Kidney (tissue), 13 donors: ENCODE measurements at regions not wholly inside any gene's neighbourhood (a gene's known extent, or its start where the extent isn't known, plus 50 kb on each side); places are given as distances from the start of the nearest gene placed in this dataset.
A peak's percentile ranks its signal among the peaks of the same experiment; 100 is the strongest.

Experiments
- DNase-seq, 5 donors: peaks; one replicate each; pipeline ENCODE4 v3.0.0-alpha.2; 2013 to 2020
- FAIRE-seq: peaks from 2 replicates; lab custom pipeline; 2012; peaks lifted over from hg19 to GRCh38; lab: Jason Lieb, UNC
- H3K27ac ChIP-seq, 2 donors: one replicate each; pipeline ENCODE4 v1.7.0; 2013; ENCODE audit warnings: low read depth in 2 of 2, low read length in 2 of 2, inconsistent platforms in 1 of 2
- H3K27me3 ChIP-seq: one replicate; pipeline ENCODE4 v1.7.1; 2013; ENCODE audit warnings: low read length, inconsistent platforms; ENCODE audit not compliant: control insufficient read depth, insufficient read depth
- H3K36me3 ChIP-seq, 3 donors: one replicate each; pipeline versions ENCODE4 v1.7.0 to v1.7.1; 2013; ENCODE audit warnings: low read length in 3 of 3, control low read depth in 1 of 3, inconsistent platforms in 1 of 3; ENCODE audit not compliant: insufficient read depth in 3 of 3, control insufficient read depth in 2 of 3
- H3K4me1 ChIP-seq, 3 donors: one replicate each; pipeline versions ENCODE4 v1.7.0 to v1.7.1; 2013; ENCODE audit warnings: low read length in 3 of 3, inconsistent platforms in 1 of 3, low read depth in 1 of 3; ENCODE audit not compliant: control insufficient read depth in 2 of 3, insufficient read depth in 2 of 3
- H3K4me3 ChIP-seq, 3 donors: one replicate each; pipeline versions ENCODE4 v1.7.0 to v1.8.1; 2013; ENCODE audit warnings: low read length in 3 of 3, control low read depth in 1 of 3, inconsistent platforms in 1 of 3
- H3K9ac ChIP-seq, 3 donors: one replicate each; pipeline versions ENCODE4 v1.7.0 to v1.7.1; 2013; ENCODE audit warnings: low read length in 3 of 3, control low read depth in 1 of 3, inconsistent platforms in 1 of 3
- H3K9me3 ChIP-seq, 3 donors: one replicate each; pipeline versions ENCODE4 v1.7.0 to v1.7.1; 2013; ENCODE audit warnings: low read length in 3 of 3, control low read depth in 1 of 3, inconsistent platforms in 1 of 3; ENCODE audit not compliant: control insufficient read depth in 2 of 3, insufficient read depth in 1 of 3
- CTCF ChIP-seq: IDR thresholded peaks from 3 replicates; pipeline ENCODE4 v1.5.1; 2012; ENCODE audit warnings: mild to moderate bottlenecking, moderate library complexity, borderline replicate concordance; ENCODE audit not compliant: insufficient read depth; ENCODE audit errors: extremely low read depth
- intact Hi-C: fragments of 100-400 bp; cut with DNase I; formaldehyde crosslinking; loops from one replicate; pipeline ENCODE4 v1.11.1; 2022
- donor health status: control.
- donor health status: control.
- donor health status: control.
- donor health status: control.
- donor health status: control.
- donor health status: DM: yes; HTN: yes; CAD: no.
- donor health status: Normal renal cell carcinoma (clear cell type).

GRCh38 chr15:25946241-25946805 is 83.2 kb upstream of the ATP10A start:
- no peak for DNase-seq
- intact Hi-C loops: no loop called here
- no peaks in the 10 kb centered on the region for H3K9me3 ChIP-seq
- H3K4me3 ChIP-seq: no peak overlapping the region
- no peak for TF ChIP-seq CTCF
- no peak overlapping the region for H3K9ac ChIP-seq
- no peaks in the 10 kb centered on the region for H3K4me1 ChIP-seq
- H3K36me3 ChIP-seq: no peaks in the 10 kb centered on the region
- no peak overlapping the region for H3K27ac ChIP-seq
- FAIRE-seq: no peak
- no peaks in the 10 kb centered on the region for H3K27me3 ChIP-seq

GRCh38 chr15:25944386-25944785 is 81.3 kb upstream of the ATP10A start:
- no peak for TF ChIP-seq CTCF
- FAIRE-seq (no peak), DNase-seq (no peak)
- Histone ChIP-seq H3K27me3 (no peaks in the 10 kb centered on the region), H3K9me3 (no peaks in the 10 kb centered on the region), H3K36me3 (no peaks in the 10 kb centered on the region), H3K27ac (no peak overlapping the region), H3K4me3 (no peak overlapping the region), H3K9ac (no peak overlapping the region), H3K4me1 (no peaks in the 10 kb centered on the region)
- intact Hi-C loops: no loop called here

GRCh38 chr15:25943831-25944230 is 80.7 kb upstream of the ATP10A start:
- Histone ChIP-seq H3K9me3 (no peaks in the 10 kb centered on the region), H3K4me1 (no peaks in the 10 kb centered on the region), H3K27ac (no peak overlapping the region), H3K4me3 (no peak overlapping the region), H3K9ac (no peak overlapping the region), H3K36me3 (no peaks in the 10 kb centered on the region), H3K27me3 (no peaks in the 10 kb centered on the region)
- FAIRE-seq (no peak), DNase-seq (no peak)
- intact Hi-C loops: no loop called here
- no peak for TF ChIP-seq CTCF

GRCh38 chr15:25939122-25939521 is 76.0 kb upstream of the ATP10A start:
- Histone ChIP-seq H3K27ac (no peak overlapping the region), H3K4me1 (no peaks in the 10 kb centered on the region), H3K9ac (no peak overlapping the region), H3K27me3 (no peaks in the 10 kb centered on the region), H3K4me3 (no peak overlapping the region), H3K36me3 (no peaks in the 10 kb centered on the region), H3K9me3 (no peaks in the 10 kb centered on the region)
- DNase-seq: peak in 3 of 5 donors; percentile 16 to 44 (median 23)
- FAIRE-seq: no peak
- TF ChIP-seq CTCF: no peak
- intact Hi-C loops: no loop called here
